SK-N-SH treated with all-trans-retinoic acid at 6 μM for 48 hours (cell line): ENCODE measurements at regions not wholly inside any gene's neighbourhood (a gene's known extent, or its start where the extent isn't known, plus 50 kb on each side); places are given as distances from the start of the nearest gene placed in this dataset.

Experiments
- ATAC-seq: fragments of 200-7000 bp; cut with Tn5 transposase; 3 replicates; pipeline ENCODE4 v1.9.1; 2020; ENCODE audit warnings: mild to moderate bottlenecking, moderate library complexity
- BACH2 ChIP-seq: fragments of 250-450 bp; sonication (Bioruptor Pico); IDR thresholded peaks from 2 replicates; pipeline ENCODE4 v1.9.0; 2021; ENCODE audit warnings: mild to moderate bottlenecking, borderline replicate concordance
- CSDC2 ChIP-seq: fragments of 250-450 bp; sonication (Bioruptor Pico); IDR thresholded peaks from 2 replicates; pipeline ENCODE4 v1.5.0; 2020; ENCODE audit warnings: mild to moderate bottlenecking, moderate library complexity
- ESRRG ChIP-seq: fragments of 250-450 bp; sonication (Bioruptor Pico); IDR thresholded peaks from 2 replicates; pipeline ENCODE4 v1.6.1; 2021; ENCODE audit warnings: mild to moderate bottlenecking
- ISL1 ChIP-seq: fragments of 250-450 bp; sonication (Bioruptor Pico); IDR thresholded peaks from 2 replicates; pipeline ENCODE4 v2.1.2; 2022; ENCODE audit warnings: mild to moderate bottlenecking, moderate library complexity
- OSR1 ChIP-seq: fragments of 250-450 bp; sonication (Bioruptor Pico); IDR thresholded peaks from 2 replicates; pipeline ENCODE4 v1.8.0; 2022; ENCODE audit warnings: moderate library complexity, mild to moderate bottlenecking, inconsistent platforms
- PPARA ChIP-seq: fragments of 250-450 bp; sonication (Bioruptor Pico); IDR thresholded peaks from 2 replicates; pipeline ENCODE4 v1.5.0; 2020; ENCODE audit warnings: mild to moderate bottlenecking, borderline replicate concordance
- RARB ChIP-seq: fragments of 250-450 bp; sonication (Bioruptor Pico); IDR thresholded peaks from 2 replicates; pipeline ENCODE4 v1.8.0; 2021; ENCODE audit warnings: mild to moderate bottlenecking, moderate library complexity
- TCF4 ChIP-seq: fragments of 250-450 bp; sonication (Bioruptor Pico); IDR thresholded peaks from 2 replicates; pipeline ENCODE4 v1.8.0; 2021; ENCODE audit warnings: mild to moderate bottlenecking, moderate library complexity, borderline replicate concordance
- TSHZ2 ChIP-seq: fragments of 250-450 bp; sonication (Bioruptor Pico); IDR thresholded peaks from 2 replicates; pipeline ENCODE4 v1.5.0; 2020; ENCODE audit warnings: mild to moderate bottlenecking, moderate library complexity
- ZC3H10 ChIP-seq: fragments of 250-450 bp; sonication (Bioruptor Pico); IDR thresholded peaks from 2 replicates; pipeline ENCODE4 v1.5.1; 2021; ENCODE audit warnings: mild to moderate bottlenecking, moderate library complexity
- ZFP3 ChIP-seq: fragments of 250-450 bp; sonication (Bioruptor Pico); IDR thresholded peaks from 2 replicates; pipeline ENCODE4 v1.5.0; 2020; ENCODE audit warnings: mild to moderate bottlenecking, moderate library complexity
- ZNF565 ChIP-seq: fragments of 450-650 bp; formaldehyde crosslinking; conservative IDR thresholded peaks from 2 replicates; pipeline ENCODE4 v1.5.0; 2020; ENCODE audit warnings: low read depth, mild to moderate bottlenecking, moderate library complexity
- ZNF8 ChIP-seq: fragments of 450-650 bp; formaldehyde crosslinking; IDR thresholded peaks from 2 replicates; pipeline ENCODE4 v1.5.0; 2020; ENCODE audit warnings: mild to moderate bottlenecking, moderate library complexity
- TF ChIP-seq, protein P1 (sequence below): fragments of 250-450 bp; sonication (Bioruptor Pico); IDR thresholded peaks from 2 replicates; pipeline ENCODE4 v1.8.0; 2021; ENCODE audit warnings: low read depth, mild to moderate bottlenecking, moderate library complexity, borderline replicate concordance
- TF ChIP-seq, protein P2 (sequence below): fragments of 250-450 bp; sonication (Bioruptor Pico); IDR thresholded peaks from 2 replicates; pipeline ENCODE4 v1.5.1; 2020; ENCODE audit warnings: low read depth, mild to moderate bottlenecking, moderate library complexity
- TF ChIP-seq, protein P3 (sequence below): fragments of 250-450 bp; sonication (Bioruptor Pico); IDR thresholded peaks from 2 replicates; pipeline ENCODE4 v1.5.1; 2021; ENCODE audit warnings: mild to moderate bottlenecking, moderate library complexity
- TF ChIP-seq, protein P4 (sequence below): fragments of 250-450 bp; sonication (Bioruptor Pico); IDR thresholded peaks from 2 replicates; pipeline ENCODE4 v1.8.0; 2020; ENCODE audit warnings: mild to moderate bottlenecking, moderate library complexity, borderline replicate concordance

- no peak for ATAC-seq
- TF ChIP-seq, protein P1, sequence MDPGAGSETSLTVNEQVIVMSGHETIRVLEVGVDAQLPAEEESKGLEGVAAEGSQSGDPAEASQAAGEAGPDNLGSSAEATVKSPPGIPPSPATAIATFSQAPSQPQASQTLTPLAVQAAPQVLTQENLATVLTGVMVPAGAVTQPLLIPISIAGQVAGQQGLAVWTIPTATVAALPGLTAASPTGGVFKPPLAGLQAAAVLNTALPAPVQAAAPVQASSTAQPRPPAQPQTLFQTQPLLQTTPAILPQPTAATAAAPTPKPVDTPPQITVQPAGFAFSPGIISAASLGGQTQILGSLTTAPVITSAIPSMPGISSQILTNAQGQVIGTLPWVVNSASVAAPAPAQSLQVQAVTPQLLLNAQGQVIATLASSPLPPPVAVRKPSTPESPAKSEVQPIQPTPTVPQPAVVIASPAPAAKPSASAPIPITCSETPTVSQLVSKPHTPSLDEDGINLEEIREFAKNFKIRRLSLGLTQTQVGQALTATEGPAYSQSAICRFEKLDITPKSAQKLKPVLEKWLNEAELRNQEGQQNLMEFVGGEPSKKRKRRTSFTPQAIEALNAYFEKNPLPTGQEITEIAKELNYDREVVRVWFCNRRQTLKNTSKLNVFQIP (CRISPR knock-in tag): no peak
- TF ChIP-seq BACH2: no peak
- no peak for TF ChIP-seq CSDC2 (CRISPR knock-in tag)
- no peak for TF ChIP-seq ZNF8 (CRISPR knock-in tag)
- TF ChIP-seq, protein P2, sequence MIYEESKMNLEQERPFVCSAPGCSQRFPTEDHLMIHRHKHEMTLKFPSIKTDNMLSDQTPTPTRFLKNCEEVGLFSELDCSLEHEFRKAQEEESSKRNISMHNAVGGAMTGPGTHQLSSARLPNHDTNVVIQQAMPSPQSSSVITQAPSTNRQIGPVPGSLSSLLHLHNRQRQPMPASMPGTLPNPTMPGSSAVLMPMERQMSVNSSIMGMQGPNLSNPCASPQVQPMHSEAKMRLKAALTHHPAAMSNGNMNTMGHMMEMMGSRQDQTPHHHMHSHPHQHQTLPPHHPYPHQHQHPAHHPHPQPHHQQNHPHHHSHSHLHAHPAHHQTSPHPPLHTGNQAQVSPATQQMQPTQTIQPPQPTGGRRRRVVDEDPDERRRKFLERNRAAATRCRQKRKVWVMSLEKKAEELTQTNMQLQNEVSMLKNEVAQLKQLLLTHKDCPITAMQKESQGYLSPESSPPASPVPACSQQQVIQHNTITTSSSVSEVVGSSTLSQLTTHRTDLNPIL (CRISPR knock-in tag): no peak
- no peak for TF ChIP-seq RARB (CRISPR knock-in tag)
- TF ChIP-seq, protein P3, sequence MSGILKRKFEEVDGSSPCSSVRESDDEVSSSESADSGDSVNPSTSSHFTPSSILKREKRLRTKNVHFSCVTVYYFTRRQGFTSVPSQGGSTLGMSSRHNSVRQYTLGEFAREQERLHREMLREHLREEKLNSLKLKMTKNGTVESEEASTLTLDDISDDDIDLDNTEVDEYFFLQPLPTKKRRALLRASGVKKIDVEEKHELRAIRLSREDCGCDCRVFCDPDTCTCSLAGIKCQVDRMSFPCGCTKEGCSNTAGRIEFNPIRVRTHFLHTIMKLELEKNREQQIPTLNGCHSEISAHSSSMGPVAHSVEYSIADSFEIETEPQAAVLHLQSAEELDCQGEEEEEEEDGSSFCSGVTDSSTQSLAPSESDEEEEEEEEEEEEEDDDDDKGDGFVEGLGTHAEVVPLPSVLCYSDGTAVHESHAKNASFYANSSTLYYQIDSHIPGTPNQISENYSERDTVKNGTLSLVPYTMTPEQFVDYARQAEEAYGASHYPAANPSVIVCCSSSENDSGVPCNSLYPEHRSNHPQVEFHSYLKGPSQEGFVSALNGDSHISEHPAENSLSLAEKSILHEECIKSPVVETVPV: no peak
- no peak for TF ChIP-seq ZFP3 (CRISPR knock-in tag)
- no peak for TF ChIP-seq TCF4
- no peak for TF ChIP-seq ISL1 (CRISPR knock-in tag)
- TF ChIP-seq, protein P4, sequence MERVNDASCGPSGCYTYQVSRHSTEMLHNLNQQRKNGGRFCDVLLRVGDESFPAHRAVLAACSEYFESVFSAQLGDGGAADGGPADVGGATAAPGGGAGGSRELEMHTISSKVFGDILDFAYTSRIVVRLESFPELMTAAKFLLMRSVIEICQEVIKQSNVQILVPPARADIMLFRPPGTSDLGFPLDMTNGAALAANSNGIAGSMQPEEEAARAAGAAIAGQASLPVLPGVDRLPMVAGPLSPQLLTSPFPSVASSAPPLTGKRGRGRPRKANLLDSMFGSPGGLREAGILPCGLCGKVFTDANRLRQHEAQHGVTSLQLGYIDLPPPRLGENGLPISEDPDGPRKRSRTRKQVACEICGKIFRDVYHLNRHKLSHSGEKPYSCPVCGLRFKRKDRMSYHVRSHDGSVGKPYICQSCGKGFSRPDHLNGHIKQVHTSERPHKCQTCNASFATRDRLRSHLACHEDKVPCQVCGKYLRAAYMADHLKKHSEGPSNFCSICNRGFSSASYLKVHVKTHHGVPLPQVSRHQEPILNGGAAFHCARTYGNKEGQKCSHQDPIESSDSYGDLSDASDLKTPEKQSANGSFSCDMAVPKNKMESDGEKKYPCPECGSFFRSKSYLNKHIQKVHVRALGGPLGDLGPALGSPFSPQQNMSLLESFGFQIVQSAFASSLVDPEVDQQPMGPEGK (CRISPR knock-in tag): no peak
These were observed 110.6 kb upstream of the ZNF746 start for GRCh38 chr7:149608168-149608567.

GRCh38 chr7:149607683-149608082 lies 110.1 kb upstream of the ZNF746 start:
- no peak for TF ChIP-seq ZC3H10
- TF ChIP-seq ZFP3 (CRISPR knock-in tag): no peak
- no peak for TF ChIP-seq TSHZ2
- no peak for TF ChIP-seq ZNF565 (CRISPR knock-in tag)
- TF ChIP-seq, all 23 proteins: peak for 0
- ATAC-seq: no peak

DNA sequence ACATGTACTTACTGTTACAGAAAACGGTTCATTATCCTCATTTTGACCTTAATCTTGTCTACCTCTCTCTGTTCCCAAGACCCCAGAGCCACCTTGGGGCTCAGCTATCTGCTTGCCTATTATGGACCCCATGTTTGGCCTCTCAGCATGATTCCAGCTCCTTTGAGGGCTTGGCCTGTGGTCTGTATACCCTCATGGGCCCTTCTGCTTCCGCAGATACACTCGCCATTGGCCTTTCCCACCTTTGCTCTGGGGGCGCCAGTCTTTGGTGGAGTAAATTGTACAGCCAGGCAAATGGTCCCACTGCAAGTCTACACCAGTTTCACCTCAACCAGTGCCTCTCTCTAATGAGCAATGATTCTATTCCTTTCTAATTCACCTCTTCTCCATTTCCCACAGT lies 109.2 kb upstream of the ZNF746 start:
- ATAC-seq: no peak
- TF ChIP-seq, protein P1 (CRISPR knock-in tag): no peak
- TF ChIP-seq PPARA (CRISPR knock-in tag): no peak

DNA sequence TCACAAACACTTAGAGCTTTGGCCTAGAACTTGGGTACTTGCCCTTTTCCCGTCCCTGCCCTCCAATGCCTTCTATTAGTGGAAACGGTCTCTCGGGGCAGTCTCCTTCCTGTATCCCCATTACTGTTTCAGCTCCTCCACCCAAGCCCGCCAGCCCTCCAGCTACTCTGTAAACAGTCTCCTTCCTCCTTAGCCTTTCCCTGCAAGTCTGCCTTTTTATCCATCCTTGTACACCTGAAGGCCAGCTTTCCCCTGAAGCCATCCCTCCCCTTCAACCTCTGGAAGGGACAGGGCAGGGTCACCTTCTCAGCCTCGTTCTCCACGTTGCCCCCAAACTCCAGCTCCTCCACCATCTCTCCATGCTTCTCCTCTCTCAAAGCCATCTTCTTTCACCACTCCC lies 108.1 kb upstream of the ZNF746 start:
- no peak for TF ChIP-seq ESRRG (CRISPR knock-in tag)
- TF ChIP-seq OSR1 (CRISPR knock-in tag): no peak
- TF ChIP-seq TSHZ2: no peak

More for the DNA sequence above, 108.1 kb upstream of the ZNF746 start:
- no peak for ATAC-seq
